ENCODE measurements at regions not wholly inside any gene's neighbourhood (a gene's known extent, or its start where the extent isn't known, plus 50 kb on each side); places are given as distances from the start of the nearest gene placed in this dataset.

DNA sequence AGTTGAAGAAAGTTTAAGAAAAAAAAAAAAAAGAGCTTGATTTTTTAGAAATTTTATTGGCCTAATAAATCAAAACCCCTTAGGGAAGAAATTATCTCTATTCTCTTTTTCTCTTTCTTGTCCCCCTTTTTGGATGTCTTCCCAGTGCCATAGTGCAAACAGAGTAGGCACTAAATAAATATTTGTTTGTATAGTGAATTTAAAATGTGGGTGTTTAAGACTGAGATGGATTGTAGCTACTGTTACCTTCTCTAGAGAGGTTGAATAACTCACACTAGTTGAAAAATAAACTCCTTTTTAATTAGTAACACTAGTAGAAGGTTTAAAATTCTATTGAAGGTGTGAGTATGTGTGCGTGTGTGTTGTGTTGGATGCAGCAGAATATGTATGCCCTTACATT lies 783.8 kb downstream of the NXPH1 start:
- TF ChIP-seq, protein P1, sequence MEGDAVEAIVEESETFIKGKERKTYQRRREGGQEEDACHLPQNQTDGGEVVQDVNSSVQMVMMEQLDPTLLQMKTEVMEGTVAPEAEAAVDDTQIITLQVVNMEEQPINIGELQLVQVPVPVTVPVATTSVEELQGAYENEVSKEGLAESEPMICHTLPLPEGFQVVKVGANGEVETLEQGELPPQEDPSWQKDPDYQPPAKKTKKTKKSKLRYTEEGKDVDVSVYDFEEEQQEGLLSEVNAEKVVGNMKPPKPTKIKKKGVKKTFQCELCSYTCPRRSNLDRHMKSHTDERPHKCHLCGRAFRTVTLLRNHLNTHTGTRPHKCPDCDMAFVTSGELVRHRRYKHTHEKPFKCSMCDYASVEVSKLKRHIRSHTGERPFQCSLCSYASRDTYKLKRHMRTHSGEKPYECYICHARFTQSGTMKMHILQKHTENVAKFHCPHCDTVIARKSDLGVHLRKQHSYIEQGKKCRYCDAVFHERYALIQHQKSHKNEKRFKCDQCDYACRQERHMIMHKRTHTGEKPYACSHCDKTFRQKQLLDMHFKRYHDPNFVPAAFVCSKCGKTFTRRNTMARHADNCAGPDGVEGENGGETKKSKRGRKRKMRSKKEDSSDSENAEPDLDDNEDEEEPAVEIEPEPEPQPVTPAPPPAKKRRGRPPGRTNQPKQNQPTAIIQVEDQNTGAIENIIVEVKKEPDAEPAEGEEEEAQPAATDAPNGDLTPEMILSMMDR (conservative IDR thresholded peaks at IDR 0.05; ENCODE audit: low read depth, low read length) = no peak
- no peak for TF ChIP-seq EZH2 (IDR thresholded peaks at IDR 0.05; ENCODE audit: borderline replicate concordance, low read depth, low read length, poor library complexity, severe bottlenecking)
